Fibroblast of the aortic adventitia (primary cell): ENCODE measurements at regions not wholly inside any gene's neighbourhood (a gene's known extent, or its start where the extent isn't known, plus 50 kb on each side); places are given as distances from the start of the nearest gene placed in this dataset.

Source experiments
- DNase-seq: peaks from one replicate; pipeline ENCODE4 v3.0.0-alpha.2; 2010; ENCODE audit warnings: low read depth
- H3K4me3 ChIP-seq: 2 replicates; pipeline ENCODE4 v1.5.1; 2011; ENCODE audit warnings: low read depth, mild to moderate bottlenecking, control low read depth, low read length, moderate library complexity
- CTCF ChIP-seq: IDR thresholded peaks from 2 replicates; pipeline ENCODE4 v1.5.1; 2011; ENCODE audit warnings: mild to moderate bottlenecking, low read length, control low read depth, inconsistent platforms; ENCODE audit not compliant: insufficient read depth

- no peak for TF ChIP-seq CTCF
- H3K4me3 ChIP-seq, result no peak overlapping the region
- DNase-seq, result no peak
Measured at GRCh38 chr18:5673616-5674015, 129.8 kb upstream of the EPB41L3 start.

GRCh38 chr18:5669585-5669984, 125.8 kb upstream of the EPB41L3 start:
- TF ChIP-seq CTCF, result no peak
- DNase-seq, result no peak
- no peak overlapping the region for H3K4me3 ChIP-seq

- H3K4me3 ChIP-seq, result no peak overlapping the region
- no peak for TF ChIP-seq CTCF
- DNase-seq, result no peak
Measured at GRCh38 chr18:5668087-5668715, 124.4 kb upstream of the EPB41L3 start.

GRCh38 chr18:5667356-5667755, 123.6 kb upstream of the EPB41L3 start:
- DNase-seq, result no peak
- H3K4me3 ChIP-seq, result no peak overlapping the region
- no peak for TF ChIP-seq CTCF

- TF ChIP-seq CTCF, result no peak
- no peak for DNase-seq
- no peak overlapping the region for H3K4me3 ChIP-seq
Measured at GRCh38 chr18:5662586-5663090, 118.8 kb upstream of the EPB41L3 start.

GRCh38 chr18:5661179-5661578, 117.4 kb upstream of the EPB41L3 start:
- DNase-seq, result no peak
- no peak for TF ChIP-seq CTCF

GRCh38 chr18:5653802-5654201, 110.0 kb upstream of the EPB41L3 start:
- H3K4me3 ChIP-seq, result no peak overlapping the region
- TF ChIP-seq CTCF, result no peak
- DNase-seq, result no peak

More at GRCh38 chr18:5661179-5661578, 117.4 kb upstream of the EPB41L3 start:
- no peak overlapping the region for H3K4me3 ChIP-seq
